ENCODE measurements at regions not wholly inside any gene's neighbourhood (a gene's known extent, or its start where the extent isn't known, plus 50 kb on each side); places are given as distances from the start of the nearest gene placed in this dataset.

DNA sequence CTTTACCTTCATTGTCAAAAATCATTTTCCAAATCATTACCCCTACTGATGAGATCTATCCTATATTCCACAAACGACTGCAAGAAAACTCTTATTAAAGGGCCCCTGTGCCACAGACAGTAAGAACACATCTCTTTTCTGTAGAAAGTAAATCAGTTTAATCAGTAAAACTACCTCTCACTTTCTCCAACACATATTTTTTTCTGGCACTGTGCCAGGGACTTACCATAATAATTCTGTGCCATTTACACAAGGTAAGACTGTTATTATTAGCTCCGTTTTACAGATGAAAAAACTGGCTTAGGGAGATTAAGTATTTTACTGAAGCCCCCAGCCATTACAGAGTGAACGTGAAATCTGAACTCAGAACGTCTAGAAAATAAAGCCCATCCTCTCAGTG, 587.0 kb upstream of the COX7C start:
- DNase-seq (ENCODE audit: low read depth), result no peak

DNA sequence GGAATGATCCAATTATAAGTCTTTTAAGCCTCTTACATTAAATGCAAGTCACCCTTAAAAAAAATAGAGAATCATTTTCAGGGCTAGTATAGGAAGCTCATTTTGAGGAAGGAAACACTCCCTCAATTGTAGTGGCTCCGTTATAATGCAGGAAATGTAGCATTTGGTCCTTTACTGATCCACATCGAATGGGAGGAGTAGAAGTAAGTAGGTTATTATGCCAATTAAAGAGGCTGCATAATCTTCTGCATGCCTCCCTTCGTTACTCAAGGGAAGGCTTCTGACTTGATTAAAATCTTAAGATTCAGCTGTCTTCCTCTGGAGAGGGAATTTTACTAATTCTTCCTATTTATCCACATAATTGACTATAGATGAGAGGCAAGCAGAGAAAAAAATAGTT, 579.2 kb upstream of the COX7C start:
- DNase-seq (ENCODE audit: low read depth), result no peak

DNA sequence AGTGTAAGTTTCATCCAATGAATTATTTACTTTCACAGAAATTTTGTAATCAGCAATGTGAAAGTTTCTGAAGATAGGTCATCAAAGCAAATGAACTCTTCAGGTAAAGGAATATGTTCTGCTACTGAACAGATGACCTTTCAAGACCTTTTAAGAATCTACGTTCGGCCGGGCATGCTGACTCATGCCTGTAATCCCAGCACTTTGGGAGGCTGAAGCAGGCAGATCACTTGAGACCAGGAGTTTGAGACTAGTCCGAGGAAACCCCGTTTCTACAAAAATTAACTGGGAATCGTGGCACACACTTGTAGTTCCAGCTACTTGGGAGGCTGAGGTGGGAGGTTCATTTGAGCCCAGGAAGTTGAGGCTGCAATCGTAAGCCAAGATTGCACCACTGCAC, 578.4 kb upstream of the COX7C start:
- no peak for DNase-seq (ENCODE audit: low read depth)

DNA sequence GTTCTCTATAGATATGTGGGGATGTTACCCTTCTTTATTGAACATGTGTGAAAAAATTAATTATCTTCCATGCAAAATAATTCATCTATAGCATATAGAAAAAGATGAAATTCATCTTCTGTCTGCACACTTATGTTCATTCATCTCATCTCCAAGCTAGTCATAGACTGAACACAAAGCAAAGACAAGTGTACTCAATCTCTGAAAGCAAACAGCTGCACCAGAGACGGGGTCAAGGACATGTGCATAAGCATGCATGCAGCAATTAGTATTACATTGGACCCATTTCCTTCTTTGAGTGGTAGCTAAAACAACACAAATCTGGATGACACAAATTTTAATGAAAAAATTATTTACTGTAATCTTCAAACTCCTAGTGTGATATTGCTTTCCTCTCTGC, 547.0 kb upstream of the COX7C start:
- DNase-seq (ENCODE audit: low read depth), result no peak

DNA sequence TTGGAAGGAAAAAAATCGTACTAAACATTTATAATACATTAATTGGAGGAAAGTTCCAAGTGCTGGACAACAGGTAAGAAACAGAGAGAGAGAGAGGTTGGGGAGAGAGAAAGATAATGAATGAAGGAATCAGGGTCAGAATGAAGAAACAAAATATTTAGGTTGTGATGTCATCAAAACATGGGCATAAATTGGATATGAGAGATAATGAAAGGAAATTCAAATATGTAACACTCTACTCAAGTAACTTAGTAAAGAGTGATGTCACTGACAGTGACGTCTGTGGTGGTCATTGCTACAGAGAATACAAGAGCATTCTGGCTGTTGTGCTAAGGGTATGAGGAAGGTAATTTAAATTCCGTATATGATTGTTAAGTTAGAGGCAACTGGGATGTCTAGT, 543.4 kb upstream of the COX7C start:
- no peak for DNase-seq (ENCODE audit: low read depth)

DNA sequence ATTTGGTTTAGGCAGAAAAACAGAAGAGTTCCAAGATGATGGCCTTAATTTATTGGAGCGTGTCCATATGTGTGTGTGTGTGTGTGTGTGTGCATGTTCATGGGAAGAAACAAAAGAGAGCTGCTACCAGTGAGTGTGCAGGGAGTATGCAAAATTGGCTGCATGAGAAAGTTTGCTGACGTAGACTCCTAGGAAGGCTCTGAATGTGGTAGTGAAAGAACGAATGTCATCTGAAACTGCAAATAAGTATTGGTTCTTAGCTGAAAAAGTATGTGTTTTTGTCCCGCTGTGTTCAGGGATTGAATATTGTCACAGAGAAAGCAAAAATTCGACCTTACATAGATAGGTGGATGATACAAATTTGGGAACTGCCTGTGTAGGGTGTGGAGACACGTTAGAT, 542.6 kb upstream of the COX7C start:
- no peak for DNase-seq (ENCODE audit: low read depth)

DNA sequence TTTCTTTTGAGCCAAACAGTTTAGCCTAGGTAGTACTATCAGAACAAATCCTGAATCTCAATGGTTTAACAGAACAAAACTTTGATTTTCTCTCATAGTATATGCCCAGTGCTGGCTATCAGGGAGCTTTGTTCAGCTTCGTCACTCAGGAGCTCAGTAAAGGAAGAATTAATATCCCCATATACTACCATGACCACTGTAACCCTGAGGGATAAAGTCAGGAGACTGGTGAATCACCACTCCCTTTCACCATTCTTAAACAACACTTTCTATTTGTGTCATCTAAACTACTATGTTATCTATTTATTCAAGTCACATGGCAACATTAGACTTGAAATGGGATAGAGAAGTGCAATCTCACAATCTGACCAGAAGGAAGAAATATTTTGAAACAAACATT, 522.6 kb upstream of the COX7C start:
- DNase-seq (ENCODE audit: low read depth), result no peak

DNA sequence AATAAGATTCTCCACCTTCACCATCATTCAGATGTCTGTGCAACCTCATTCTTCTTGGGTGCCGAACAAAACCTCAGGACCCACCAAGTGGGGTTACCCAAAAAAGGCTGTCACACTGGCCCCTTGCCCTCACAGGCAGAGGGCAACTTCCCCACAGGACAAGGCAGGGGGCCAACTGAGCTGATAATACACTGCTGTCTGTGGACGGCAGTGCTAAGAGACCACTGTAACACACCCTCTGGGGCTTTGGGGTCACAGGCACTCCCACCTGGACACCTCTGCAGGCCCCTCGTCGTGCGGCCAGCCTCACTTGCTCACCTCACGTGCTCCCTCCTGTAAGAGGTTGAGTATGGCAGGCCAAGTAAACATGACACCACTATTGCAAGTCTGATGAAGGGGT, 515.8 kb upstream of the COX7C start:
- no peak for DNase-seq (ENCODE audit: low read depth)

DNA sequence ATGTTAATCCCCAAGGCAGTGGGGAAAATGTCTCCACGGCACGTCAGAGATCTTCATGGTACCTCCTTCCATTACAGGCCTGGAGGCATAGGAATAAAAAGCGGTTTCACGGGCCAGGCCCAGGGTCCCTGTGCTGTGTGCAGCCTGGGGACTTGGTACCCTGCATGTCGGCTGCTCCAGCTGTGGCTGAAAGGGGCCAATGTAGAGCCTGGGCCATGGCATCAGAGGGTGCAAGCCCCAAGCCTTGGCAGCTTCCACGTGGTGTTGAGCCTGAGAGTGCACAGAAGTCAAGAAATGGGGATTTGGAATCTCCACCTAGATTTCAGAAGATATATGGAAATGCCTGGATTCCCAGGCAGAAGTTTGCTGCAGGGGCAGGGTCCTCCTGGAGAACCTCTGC, 508.9 kb upstream of the COX7C start:
- DNase-seq (ENCODE audit: low read depth), result no peak

DNA sequence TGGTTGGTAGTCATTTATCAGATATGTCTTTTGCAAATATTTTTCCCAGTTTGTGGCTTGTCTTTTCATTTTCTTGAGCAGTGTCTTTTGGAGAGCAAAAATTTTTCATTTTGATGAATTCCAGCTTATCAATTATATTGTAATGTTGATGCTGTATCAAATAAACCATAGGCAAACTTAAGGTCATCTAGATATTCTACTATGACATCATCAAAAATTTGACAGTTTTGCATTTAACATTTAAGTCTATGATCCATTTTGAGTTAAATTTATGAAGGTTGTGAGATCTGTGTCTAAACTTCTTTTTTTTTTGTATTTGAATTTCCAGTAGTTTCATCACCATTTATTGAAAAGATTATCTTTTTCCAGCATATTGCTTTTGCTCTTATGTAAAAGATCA, 505.5 kb upstream of the COX7C start:
- no peak for DNase-seq (ENCODE audit: low read depth)

DNA sequence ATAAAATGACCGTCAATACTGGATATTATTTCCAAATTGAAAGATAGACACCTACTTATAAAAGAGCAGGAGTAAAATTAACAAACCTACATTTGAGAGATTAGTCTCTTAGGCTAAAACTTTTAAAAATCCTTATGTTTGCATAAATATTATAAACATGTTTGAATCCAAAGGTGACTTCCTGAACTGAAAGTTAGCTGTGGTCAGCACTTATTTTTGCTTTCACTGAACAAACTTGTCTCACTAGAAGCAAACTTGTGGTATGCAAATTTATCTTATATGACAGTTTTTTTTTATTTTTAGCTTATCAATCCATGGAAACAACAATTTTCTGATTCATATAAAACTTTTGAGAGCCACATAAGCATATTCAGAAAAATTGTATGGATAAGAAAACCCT, 502.6 kb upstream of the COX7C start:
- no peak for DNase-seq (ENCODE audit: low read depth)

DNA sequence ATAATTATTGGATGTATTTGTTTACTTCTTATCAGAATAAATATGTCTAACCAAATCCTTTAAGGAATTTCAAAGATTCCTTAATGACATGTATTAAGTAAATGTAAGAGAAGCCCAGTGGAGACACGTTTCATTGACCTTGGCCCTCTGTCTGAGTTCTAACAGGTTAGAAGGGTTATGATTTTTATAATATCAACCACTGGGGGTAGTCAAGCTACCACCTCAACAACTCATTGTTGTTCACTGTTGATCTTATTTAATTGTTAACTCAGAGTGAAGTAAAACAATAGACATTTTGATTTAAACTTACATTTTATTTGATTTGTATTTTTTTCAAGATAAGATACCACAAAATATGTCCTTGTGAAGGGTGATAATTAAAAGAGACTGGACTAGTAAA, 499.2 kb upstream of the COX7C start:
- DNase-seq (ENCODE audit: low read depth), result no peak

DNA sequence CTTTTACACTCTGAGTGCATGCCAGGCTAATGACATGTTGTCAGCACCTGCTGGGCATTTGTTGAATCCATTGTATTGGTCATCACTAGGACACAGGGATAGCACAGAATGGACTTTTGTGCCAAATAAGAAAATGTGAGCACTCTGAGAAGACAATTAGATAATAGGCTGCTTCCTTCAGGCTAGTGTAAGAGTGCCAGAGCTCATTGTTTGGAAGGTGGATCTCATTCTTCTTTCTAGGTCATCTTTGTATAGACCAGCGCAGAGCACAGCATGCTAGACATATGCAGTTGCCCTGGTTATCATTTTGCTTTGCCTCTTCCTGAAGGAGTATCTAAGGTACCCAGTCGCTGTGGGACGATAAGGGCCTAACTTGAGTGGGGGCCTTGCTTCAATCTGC, 493.4 kb upstream of the COX7C start:
- no peak for DNase-seq (ENCODE audit: low read depth)

DNA sequence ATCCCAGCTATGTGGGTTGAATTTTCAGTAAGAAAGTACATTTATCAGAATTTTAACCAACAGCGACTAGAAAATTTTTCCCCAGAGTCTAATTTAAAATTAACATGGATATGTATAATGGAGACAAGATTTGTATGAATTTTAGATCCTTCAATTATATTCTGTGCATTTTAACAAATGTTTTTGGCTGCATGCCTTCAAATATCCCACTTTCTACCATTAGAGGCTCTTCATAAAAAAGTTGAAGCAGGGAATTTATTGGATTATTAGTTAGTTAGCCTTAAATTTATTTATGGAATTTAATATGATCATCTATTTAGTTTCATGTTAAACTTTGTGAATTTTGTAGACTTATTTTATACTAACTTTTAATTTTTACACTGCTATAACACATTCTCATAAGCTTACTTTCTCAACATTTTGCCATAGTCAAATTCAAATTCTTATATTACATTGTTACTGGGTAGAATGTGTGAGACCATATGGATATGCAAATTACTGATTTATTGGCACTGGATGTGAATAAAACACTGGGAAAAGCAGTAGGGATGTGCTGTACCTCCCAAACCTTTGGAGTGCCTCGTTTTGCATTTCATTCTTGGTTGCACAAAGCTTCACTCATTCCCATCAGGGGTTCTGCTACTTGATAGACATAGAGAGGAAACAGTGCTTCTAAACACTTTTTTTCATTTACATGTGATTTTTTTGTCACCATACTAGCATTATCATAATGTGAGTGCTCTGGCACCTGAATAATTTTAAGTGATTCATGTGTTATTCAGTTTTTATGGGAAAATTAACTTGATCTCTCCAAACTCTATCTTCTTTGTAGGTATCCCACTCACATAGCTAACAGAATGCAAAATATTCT, 491.8 kb upstream of the COX7C start:
- no peak for DNase-seq (ENCODE audit: low read depth)

DNA sequence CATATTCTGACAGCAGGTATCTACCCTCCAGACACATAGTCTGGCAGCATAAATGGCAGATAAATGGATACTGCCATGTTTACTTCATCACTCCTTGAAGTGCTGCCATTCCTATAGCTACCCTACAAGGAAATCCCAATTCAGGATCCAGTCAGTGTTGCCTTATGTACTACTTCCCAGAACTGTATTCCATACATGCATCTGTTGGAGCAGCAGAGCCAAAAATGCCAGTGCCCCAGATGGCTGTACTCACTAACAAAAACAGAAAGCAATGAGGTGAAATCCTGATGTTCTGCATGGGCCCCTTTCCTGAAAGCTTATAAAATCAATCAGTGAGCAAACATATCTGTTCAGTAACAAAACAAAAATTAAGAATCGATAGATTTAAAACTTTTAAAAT, 490.0 kb upstream of the COX7C start:
- no peak for DNase-seq (ENCODE audit: low read depth)

DNA sequence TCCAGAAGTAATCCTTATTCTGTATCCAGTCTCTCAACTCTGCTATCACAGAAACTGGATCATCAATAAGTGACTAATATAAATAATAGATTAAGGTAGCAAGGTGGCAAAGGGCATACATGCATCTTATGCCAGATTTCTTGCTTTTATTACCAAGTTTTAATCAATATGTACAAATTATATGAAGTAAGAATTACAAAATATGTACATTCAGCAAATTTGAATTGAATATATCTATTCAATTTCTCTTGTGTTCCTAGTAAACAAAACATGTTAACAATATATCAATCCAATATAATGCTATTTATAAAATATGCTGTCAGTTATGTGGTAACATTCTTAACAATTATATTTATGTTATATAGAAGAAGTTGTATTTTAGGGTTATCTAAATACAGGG, 488.7 kb upstream of the COX7C start:
- DNase-seq (ENCODE audit: low read depth), result no peak

DNA sequence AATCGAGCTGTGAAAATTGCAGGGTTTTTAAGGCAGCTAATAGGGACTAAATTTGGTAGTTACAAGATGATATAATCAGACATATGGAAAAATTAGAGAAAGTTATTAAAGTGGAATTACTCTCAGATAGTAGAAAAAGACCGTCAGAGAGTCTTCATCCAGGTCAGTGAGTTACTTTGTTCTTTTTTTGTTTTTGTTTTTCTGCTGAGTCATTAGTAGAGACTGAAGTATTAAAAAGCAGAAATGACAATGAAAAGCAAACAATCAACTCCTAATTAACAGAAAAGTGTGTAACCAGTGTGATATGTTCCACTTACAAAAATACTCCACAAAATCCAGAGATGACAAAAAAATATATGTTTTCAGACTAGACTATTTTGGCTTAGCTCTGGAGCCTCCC, 480.4 kb upstream of the COX7C start:
- DNase-seq (ENCODE audit: low read depth), result no peak

DNA sequence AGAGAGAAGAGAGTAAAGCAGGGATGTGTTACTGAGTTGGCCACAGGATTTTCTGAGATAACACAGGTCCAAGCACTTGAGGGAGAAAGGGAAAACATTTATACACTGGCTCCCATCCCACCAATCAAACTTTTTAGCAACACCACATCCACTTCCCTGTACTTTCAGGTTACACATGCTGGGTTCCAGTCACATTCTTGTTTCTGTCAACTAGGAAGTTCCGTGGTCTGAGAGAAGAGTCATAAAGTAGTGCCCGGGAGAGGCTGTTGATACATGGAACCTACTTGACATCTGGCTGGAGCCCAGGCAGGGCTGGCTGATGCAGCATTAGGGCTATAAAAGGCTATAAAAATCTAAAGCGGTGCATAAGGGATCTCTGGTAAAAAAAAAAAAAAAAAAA, 473.9 kb upstream of the COX7C start:
- DNase-seq (ENCODE audit: low read depth), result no peak

DNA sequence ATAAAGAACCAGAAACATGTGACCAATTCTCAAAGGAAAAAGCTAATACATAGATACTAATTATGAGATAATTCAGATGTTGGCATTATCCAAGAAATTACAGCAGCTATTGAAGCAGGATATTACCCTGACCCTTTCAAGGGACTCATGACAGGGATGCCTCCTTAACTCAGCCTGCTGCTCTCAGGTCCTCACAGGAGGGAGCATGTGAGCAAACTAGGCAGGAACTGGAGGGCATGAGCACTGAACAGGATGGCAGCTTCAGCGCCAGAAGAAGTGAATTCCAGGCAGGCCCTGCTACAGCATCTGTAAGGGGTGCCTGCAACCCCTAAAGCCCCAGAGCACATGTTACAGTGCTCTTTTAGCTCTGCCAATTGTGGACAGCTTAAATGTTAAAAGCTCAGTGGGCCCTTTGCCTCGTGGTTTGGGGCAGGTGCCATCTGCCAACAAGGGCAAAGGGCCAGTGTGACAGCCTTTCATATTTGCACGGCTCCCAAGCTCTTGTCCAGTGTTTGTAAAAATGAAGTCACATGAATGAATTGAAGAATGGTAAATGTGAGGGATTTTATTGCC, 464.7 kb upstream of the COX7C start:
- DNase-seq (ENCODE audit: low read depth), result no peak

DNA sequence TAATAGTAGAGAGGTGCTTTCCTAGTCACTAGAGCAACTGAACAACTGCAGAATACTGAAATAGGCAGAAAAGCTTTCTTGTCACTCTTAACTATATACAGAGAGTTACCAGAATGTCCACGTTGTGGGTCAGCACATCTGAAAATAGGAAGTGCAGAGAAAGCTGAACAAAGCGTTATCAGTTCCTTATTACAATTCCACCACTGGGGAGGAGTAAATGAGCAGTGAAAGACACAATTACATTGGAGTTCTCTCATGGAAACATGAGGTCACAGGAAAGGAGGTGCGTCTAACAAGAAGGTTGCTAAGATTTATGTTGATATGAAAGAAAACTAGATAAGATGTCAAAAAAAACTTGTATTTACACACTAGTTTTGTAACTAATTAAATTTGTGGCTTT, 461.9 kb upstream of the COX7C start:
- no peak for DNase-seq (ENCODE audit: low read depth)

DNA sequence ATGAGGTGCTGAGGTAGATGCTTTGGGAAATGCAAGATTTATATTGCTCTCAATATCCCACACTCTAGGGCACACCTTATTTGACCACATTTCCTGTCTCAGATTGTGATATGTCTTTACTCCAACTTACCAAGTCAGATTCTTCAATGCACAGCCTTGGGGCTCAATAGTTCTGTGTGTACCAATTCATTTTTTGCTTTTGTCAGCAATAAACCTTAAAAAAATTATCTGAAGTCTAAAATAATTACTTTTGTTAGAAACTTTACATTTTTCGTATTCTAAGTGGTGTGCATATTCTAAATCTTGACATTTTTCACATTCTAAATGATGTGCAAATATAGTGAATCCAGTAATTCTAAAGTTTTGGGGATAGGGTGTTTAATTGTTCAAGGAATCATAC, 447.5 kb upstream of the COX7C start:
- no peak for DNase-seq (ENCODE audit: low read depth)

DNA sequence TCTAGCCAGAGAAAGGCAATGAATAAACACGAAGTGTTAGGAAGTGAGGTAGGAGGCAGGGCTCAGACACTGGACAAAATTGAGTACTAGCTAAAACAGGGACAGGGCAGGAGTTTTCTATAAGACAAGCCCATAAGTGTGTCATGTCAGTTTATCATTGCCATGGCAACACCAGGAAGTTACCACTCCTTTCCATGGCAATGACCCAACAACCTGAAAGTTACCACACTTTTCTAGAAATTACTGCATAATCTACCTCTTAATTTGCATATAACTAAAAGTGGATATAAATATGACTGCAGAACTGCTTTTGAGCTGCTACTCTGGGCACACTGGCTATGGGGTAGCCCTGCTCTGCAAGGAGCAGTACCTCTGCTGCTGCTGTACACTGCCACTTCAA, 442.5 kb upstream of the COX7C start:
- DNase-seq (ENCODE audit: low read depth), result no peak

DNA sequence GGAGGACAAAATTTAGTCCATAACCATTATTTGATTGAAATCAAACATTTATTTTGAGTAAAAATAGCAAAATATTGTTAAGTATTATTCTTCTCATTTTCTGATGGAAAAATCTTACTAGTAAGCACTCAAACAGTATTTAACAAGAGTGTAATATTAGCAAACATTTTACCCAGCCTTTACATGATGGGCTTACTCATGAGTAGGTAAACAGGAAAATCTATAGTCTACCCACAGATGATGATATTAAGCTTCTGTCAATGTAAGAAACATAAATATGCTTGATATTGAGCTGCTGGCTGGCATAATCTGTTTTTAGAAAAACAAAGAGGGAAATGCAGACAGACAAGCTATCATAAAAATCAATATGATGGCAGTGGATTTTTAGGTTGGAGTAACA, 418.5 kb upstream of the COX7C start:
- no peak for DNase-seq (ENCODE audit: low read depth)

DNA sequence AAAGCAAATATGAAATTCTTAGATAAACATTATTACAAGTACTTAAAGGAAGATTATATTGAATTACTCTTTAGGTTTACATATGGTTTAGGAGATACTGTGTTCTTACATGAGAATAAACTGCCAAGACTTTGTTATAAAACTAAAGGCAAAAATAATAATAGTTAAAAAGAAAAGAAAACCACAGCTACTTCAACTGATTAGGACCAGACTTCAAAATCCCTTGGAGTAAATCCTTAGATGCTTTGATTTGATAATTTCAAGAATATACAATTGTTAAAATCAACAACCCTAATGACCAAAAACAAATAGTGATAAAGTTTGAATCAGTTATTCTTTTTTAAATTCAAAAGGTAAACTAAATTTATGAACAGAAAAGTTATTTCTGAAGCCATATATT, 389.6 kb upstream of the COX7C start:
- DNase-seq (ENCODE audit: low read depth), result no peak
